Glutamatergic neuron (in vitro differentiated cells): ENCODE measurements at regions not wholly inside any gene's neighbourhood (a gene's known extent, or its start where the extent isn't known, plus 50 kb on each side); places are given as distances from the start of the nearest gene placed in this dataset.

ENCODE experiments used
- DNase-seq: peaks from one replicate; pipeline ENCODE4 v3.0.0; 2022
- H3K27ac Mint-ChIP-seq: one replicate; pipeline ENCODE4 v1.8.0; 2020; ENCODE audit warnings: mild to moderate bottlenecking, mixed read lengths, inconsistent platforms; ENCODE audit not compliant: unreplicated experiment
- H3K27me3 Mint-ChIP-seq: one replicate; pipeline ENCODE4 v1.8.0; 2020; ENCODE audit warnings: mild to moderate bottlenecking, moderate library complexity, mixed read lengths, inconsistent platforms; ENCODE audit not compliant: unreplicated experiment
- H3K36me3 Mint-ChIP-seq: one replicate; pipeline ENCODE4 v1.8.0; 2020; ENCODE audit warnings: mild to moderate bottlenecking, mixed read lengths, inconsistent platforms; ENCODE audit not compliant: unreplicated experiment
- H3K4me1 Mint-ChIP-seq: one replicate; pipeline ENCODE4 v1.8.0; 2020; ENCODE audit warnings: mild to moderate bottlenecking, low read depth, mixed read lengths, inconsistent platforms; ENCODE audit not compliant: unreplicated experiment
- H3K4me3 Mint-ChIP-seq: one replicate; pipeline ENCODE4 v1.8.0; 2020; ENCODE audit warnings: mild to moderate bottlenecking, mixed read lengths, inconsistent platforms; ENCODE audit not compliant: unreplicated experiment
- H3K9me3 Mint-ChIP-seq: one replicate; pipeline ENCODE4 v1.8.0; 2020; ENCODE audit warnings: mild to moderate bottlenecking, moderate library complexity, mixed read lengths, inconsistent platforms; ENCODE audit not compliant: unreplicated experiment
- CTCF ChIP-seq: fragments of 200-600 bp; sonication (generic); IDR thresholded peaks from one replicate; pipeline ENCODE4 v1.5.0; 2021; ENCODE audit not compliant: partially characterized antibody, unreplicated experiment

GRCh38 chr5:164501344-164501743 is 995.9 kb downstream of the MAT2B start:
- H3K27ac Mint-ChIP-seq = no peak overlapping the region

GRCh38 chr5:164504141-164504772 is 998.8 kb downstream of the MAT2B start:
- peak; percentile 85 for TF ChIP-seq CTCF
- no peak overlapping the region for H3K4me3 Mint-ChIP-seq
- peak; percentile 19 for DNase-seq
- no peaks in the 10 kb centered on the region for H3K36me3 Mint-ChIP-seq
- peaks cover 5% of the 10 kb centered on the region for H3K9me3 Mint-ChIP-seq
- peaks cover 11% of the 10 kb centered on the region for H3K4me1 Mint-ChIP-seq
- no peak overlapping the region for H3K27ac Mint-ChIP-seq
- no peaks in the 10 kb centered on the region for H3K27me3 Mint-ChIP-seq

More at GRCh38 chr5:164501344-164501743, 995.9 kb downstream of the MAT2B start:
- Mint-ChIP-seq H3K27me3 (no peaks in the 10 kb centered on the region), H3K4me1 (peaks cover 14% of the 10 kb centered on the region), H3K4me3 (no peak overlapping the region), H3K36me3 (no peaks in the 10 kb centered on the region), H3K9me3 (peaks cover 2% of the 10 kb centered on the region)
- TF ChIP-seq CTCF = no peak
- no peak for DNase-seq

GRCh38 chr5:164505791-164506190 is 1000.4 kb downstream of the MAT2B start:
- no peaks in the 10 kb centered on the region for H3K27me3 Mint-ChIP-seq
- H3K4me1 Mint-ChIP-seq = peaks cover 8% of the 10 kb centered on the region
- H3K9me3 Mint-ChIP-seq = peaks cover 5% of the 10 kb centered on the region
- H3K27ac Mint-ChIP-seq = no peak overlapping the region
- no peak overlapping the region for H3K4me3 Mint-ChIP-seq
- no peak for TF ChIP-seq CTCF
- no peaks in the 10 kb centered on the region for H3K36me3 Mint-ChIP-seq
- no peak for DNase-seq

GRCh38 chr5:164518067-164518740 is 1012.8 kb downstream of the MAT2B start:
- H3K9me3 Mint-ChIP-seq = no peaks in the 10 kb centered on the region
- H3K4me3 Mint-ChIP-seq = no peak overlapping the region
- peaks cover 4% of the 10 kb centered on the region for H3K27me3 Mint-ChIP-seq
- no peaks in the 10 kb centered on the region for H3K4me1 Mint-ChIP-seq
- no peak for TF ChIP-seq CTCF
- no peak for DNase-seq
- H3K27ac Mint-ChIP-seq = no peak overlapping the region
- H3K36me3 Mint-ChIP-seq = no peaks in the 10 kb centered on the region

GRCh38 chr5:164518741-164519080 is 1013.3 kb downstream of the MAT2B start:
- Mint-ChIP-seq H3K36me3 (no peaks in the 10 kb centered on the region), H3K27ac (no peak overlapping the region), H3K27me3 (peaks cover 4% of the 10 kb centered on the region), H3K4me3 (no peak overlapping the region), H3K9me3 (no peaks in the 10 kb centered on the region), H3K4me1 (no peaks in the 10 kb centered on the region)
- no peak for DNase-seq
- TF ChIP-seq CTCF = no peak
